ENCODE measurements at regions not wholly inside any gene's neighbourhood (a gene's known extent, or its start where the extent isn't known, plus 50 kb on each side); places are given as distances from the start of the nearest gene placed in this dataset.

- peaks cover 27% of the 10 kb centered on the region for H3K27me3 Mint-ChIP-seq (ENCODE audit: low read depth, unreplicated experiment)
- no peak overlapping the region for H3K27ac Mint-ChIP-seq (ENCODE audit: unreplicated experiment)
- DNase-seq (ENCODE audit: low read depth): no peak
- H3K9me3 Mint-ChIP-seq (ENCODE audit: unreplicated experiment): peaks cover 5% of the 10 kb centered on the region
- peaks cover 6% of the 10 kb centered on the region for H3K9me3 ChIP-seq (ENCODE audit: insufficient read depth, low read depth, low read length)
- H4K20me1 ChIP-seq (ENCODE audit: insufficient read depth, low read length): no peaks in the 10 kb centered on the region
- peaks cover 11% of the 10 kb centered on the region for H3K4me1 ChIP-seq (ENCODE audit: insufficient read depth, low read length)
- H3K4me3 Mint-ChIP-seq (ENCODE audit: unreplicated experiment): no peak overlapping the region
- no peaks in the 10 kb centered on the region for H3K36me3 ChIP-seq (ENCODE audit: insufficient read depth, low read length)
- no peak for FAIRE-seq
- no peaks in the 10 kb centered on the region for H3K79me2 ChIP-seq (ENCODE audit: insufficient read depth, low read length)
- H2AFZ ChIP-seq (ENCODE audit: low read depth, low read length): no peak overlapping the region
- peaks cover 15% of the 10 kb centered on the region for H3K4me1 Mint-ChIP-seq (ENCODE audit: low read depth, unreplicated experiment)
- peaks cover 27% of the 10 kb centered on the region for H3K27me3 ChIP-seq (ENCODE audit: insufficient read depth, low read length)
- no peak overlapping the region for H3K4me3 ChIP-seq (ENCODE audit: insufficient read depth, low read depth, low read length)
- TF ChIP-seq EZH2 (IDR thresholded peaks at IDR 0.05; ENCODE audit: insufficient read depth, low read length): no peak
- TF ChIP-seq CTCF (IDR thresholded peaks at IDR 0.05; ENCODE audit: insufficient read depth, low read depth, low read length): no peak
- H3K4me2 ChIP-seq (ENCODE audit: low read length): no peak overlapping the region
- H3K36me3 Mint-ChIP-seq (ENCODE audit: low read depth, unreplicated experiment): peaks cover 3% of the 10 kb centered on the region
- H3K27ac ChIP-seq (ENCODE audit: low read depth, low read length): no peak overlapping the region
- H3K9ac ChIP-seq (ENCODE audit: low read length): no peak overlapping the region
These were observed 229.3 kb downstream of the MN1 start for GRCh38 chr22:27572278-27572666.

DNA sequence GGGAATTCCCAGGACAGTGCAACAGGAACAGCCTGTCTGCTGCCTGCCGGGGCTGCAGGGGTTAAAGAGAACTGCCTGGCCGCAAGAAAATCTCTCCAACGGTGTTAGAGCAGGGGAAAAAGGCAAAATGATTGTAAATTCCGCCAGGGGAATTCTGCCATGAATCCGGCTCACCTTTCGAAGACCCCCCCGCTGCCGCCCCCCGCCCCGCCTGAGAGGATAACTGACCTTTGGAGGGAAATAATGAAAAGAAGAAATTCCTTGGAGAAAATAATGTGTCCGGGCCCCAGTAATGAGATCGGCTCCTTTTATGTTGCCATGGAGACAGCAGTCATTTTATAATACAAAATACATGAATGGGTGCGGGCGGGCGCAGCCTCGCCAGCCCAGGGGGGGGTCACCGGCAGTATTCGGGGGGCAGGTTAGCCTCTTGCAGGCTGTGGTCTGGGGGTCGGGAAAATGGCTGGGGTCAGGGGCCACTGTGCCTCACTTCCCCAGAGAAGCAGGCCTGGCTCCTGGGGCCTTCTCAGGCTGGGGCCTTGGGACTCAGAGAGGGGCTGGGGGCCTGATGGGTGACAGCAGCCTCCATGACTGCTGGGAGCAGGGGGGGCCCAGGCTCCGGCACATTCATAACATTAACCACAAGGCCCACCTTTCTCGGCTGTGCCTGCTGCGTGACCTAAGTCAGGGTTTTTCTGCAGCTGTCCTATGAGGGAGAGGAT is 228.1 kb downstream of the MN1 start:
- no peak overlapping the region for H3K9ac ChIP-seq (ENCODE audit: low read length)
- no peaks in the 10 kb centered on the region for H3K36me3 ChIP-seq (ENCODE audit: insufficient read depth, low read length)
- no peak overlapping the region for H2AFZ ChIP-seq (ENCODE audit: low read depth, low read length)
- peaks cover 17% of the 10 kb centered on the region for H3K4me1 ChIP-seq (ENCODE audit: insufficient read depth, low read length)
- FAIRE-seq (no peak), DNase-seq (ENCODE audit: low read depth) (no peak)
- H3K27me3 ChIP-seq (ENCODE audit: insufficient read depth, low read length): peaks cover 25% of the 10 kb centered on the region
- Mint-ChIP-seq H3K4me3 (ENCODE audit: unreplicated experiment) (no peak overlapping the region), H3K27me3 (ENCODE audit: low read depth, unreplicated experiment) (peaks cover 24% of the 10 kb centered on the region), H3K36me3 (ENCODE audit: low read depth, unreplicated experiment) (peaks cover 3% of the 10 kb centered on the region), H3K9me3 (ENCODE audit: unreplicated experiment) (peaks cover 5% of the 10 kb centered on the region), H3K4me1 (ENCODE audit: low read depth, unreplicated experiment) (peaks cover 15% of the 10 kb centered on the region), H3K27ac (ENCODE audit: unreplicated experiment) (no peak overlapping the region)
- peak overlapping the region; percentile 49 for H3K4me2 ChIP-seq (ENCODE audit: low read length)
- no peaks in the 10 kb centered on the region for H3K79me2 ChIP-seq (ENCODE audit: insufficient read depth, low read length)
- H4K20me1 ChIP-seq (ENCODE audit: insufficient read depth, low read length): no peaks in the 10 kb centered on the region
- no peak for TF ChIP-seq EZH2 (IDR thresholded peaks at IDR 0.05; ENCODE audit: insufficient read depth, low read length)
- TF ChIP-seq CTCF (IDR thresholded peaks at IDR 0.05; ENCODE audit: insufficient read depth, low read depth, low read length): no peak
- H3K27ac ChIP-seq (ENCODE audit: low read depth, low read length): no peak overlapping the region
- H3K4me3 ChIP-seq (ENCODE audit: insufficient read depth, low read depth, low read length): no peak overlapping the region
- peaks cover 6% of the 10 kb centered on the region for H3K9me3 ChIP-seq (ENCODE audit: insufficient read depth, low read depth, low read length)

DNA sequence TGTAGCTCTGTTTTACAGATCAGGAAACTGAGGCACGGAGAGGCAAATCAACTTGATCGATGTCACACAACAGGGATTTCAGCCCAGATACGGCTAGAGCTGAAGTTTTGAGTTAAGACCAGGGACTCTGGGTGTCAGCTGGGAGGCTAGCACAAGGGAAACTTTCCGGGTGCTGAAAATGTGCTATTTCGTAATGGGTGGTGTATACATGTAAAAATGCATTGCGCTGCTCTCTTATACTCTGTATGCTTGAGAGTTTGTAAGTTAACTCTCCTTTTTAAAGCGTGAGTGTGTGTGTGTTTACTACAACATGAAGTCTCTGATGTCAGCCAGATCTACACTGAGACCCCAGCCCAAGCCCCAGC is 227.6 kb downstream of the MN1 start:
- peaks cover 20% of the 10 kb centered on the region for H3K27me3 ChIP-seq (ENCODE audit: insufficient read depth, low read length)
- H4K20me1 ChIP-seq (ENCODE audit: insufficient read depth, low read length): no peaks in the 10 kb centered on the region
- H3K27ac ChIP-seq (ENCODE audit: low read depth, low read length): no peak overlapping the region
- no peaks in the 10 kb centered on the region for H3K36me3 ChIP-seq (ENCODE audit: insufficient read depth, low read length)
- no peaks in the 10 kb centered on the region for H3K79me2 ChIP-seq (ENCODE audit: insufficient read depth, low read length)
- H3K4me3 ChIP-seq (ENCODE audit: insufficient read depth, low read depth, low read length): no peak overlapping the region
- TF ChIP-seq CTCF (IDR thresholded peaks at IDR 0.05; ENCODE audit: insufficient read depth, low read depth, low read length): no peak
- TF ChIP-seq EZH2 (IDR thresholded peaks at IDR 0.05; ENCODE audit: insufficient read depth, low read length): no peak
- no peak overlapping the region for H3K4me3 Mint-ChIP-seq (ENCODE audit: unreplicated experiment)
- H3K27me3 Mint-ChIP-seq (ENCODE audit: low read depth, unreplicated experiment): peaks cover 20% of the 10 kb centered on the region
- peaks cover 3% of the 10 kb centered on the region for H3K36me3 Mint-ChIP-seq (ENCODE audit: low read depth, unreplicated experiment)
- peaks cover 5% of the 10 kb centered on the region for H3K9me3 Mint-ChIP-seq (ENCODE audit: unreplicated experiment)
- H3K4me1 Mint-ChIP-seq (ENCODE audit: low read depth, unreplicated experiment): peaks cover 15% of the 10 kb centered on the region
- H3K27ac Mint-ChIP-seq (ENCODE audit: unreplicated experiment): no peak overlapping the region
- H2AFZ ChIP-seq (ENCODE audit: low read depth, low read length): no peak overlapping the region
- peaks cover 17% of the 10 kb centered on the region for H3K4me1 ChIP-seq (ENCODE audit: insufficient read depth, low read length)
- no peak overlapping the region for H3K9ac ChIP-seq (ENCODE audit: low read length)
- FAIRE-seq (no peak), DNase-seq (ENCODE audit: low read depth) (no peak)
- no peak overlapping the region for H3K4me2 ChIP-seq (ENCODE audit: low read length)
- H3K9me3 ChIP-seq (ENCODE audit: insufficient read depth, low read depth, low read length): peaks cover 6% of the 10 kb centered on the region

Data from astrocyte (in vitro differentiated cells and primary cell).